BLaER1 treated with 17β-estradiol and CSF1 and Interleukin-3, amounts not matched to agents 10 nM and 100 nM (cell line): ENCODE measurements at regions not wholly inside any gene's neighbourhood (a gene's known extent, or its start where the extent isn't known, plus 50 kb on each side); places are given as distances from the start of the nearest gene placed in this dataset.
A peak's percentile ranks its signal among the peaks of the same experiment; 100 is the strongest.
"Not testable (repeated sequence)": the region's sequence is repeated elsewhere in the genome, so short reads cannot be mapped to it uniquely, and the experiment has no call there.

Source experiments
- H3K27ac ChIP-seq, 11 experiments: shearing (Covaris generic); formaldehyde crosslinking; 2 replicates each; pipeline ENCODE4 v1.8.1; 2022
- H3K27me3 ChIP-seq, 11 experiments: shearing (Covaris generic); formaldehyde crosslinking; 2 replicates each; pipeline ENCODE4 v1.8.1; 2022
- H3K36me3 ChIP-seq, 11 experiments: shearing (Covaris generic); formaldehyde crosslinking; 2 replicates each; pipeline ENCODE4 v1.8.1; 2022
- H3K4me1 ChIP-seq, 10 experiments: shearing (Covaris generic); formaldehyde crosslinking; 2 replicates each; pipeline ENCODE4 v1.8.1; 2022
- H3K4me2 ChIP-seq, 11 experiments: shearing (Covaris generic); formaldehyde crosslinking; 2 replicates each; pipeline ENCODE4 v1.8.1; 2022
- H3K4me3 ChIP-seq, 10 experiments: shearing (Covaris generic); formaldehyde crosslinking; 2 replicates each; pipeline ENCODE4 v1.8.1; 2022
- H3K9ac ChIP-seq, 11 experiments: shearing (Covaris generic); formaldehyde crosslinking; 2 replicates each; pipeline ENCODE4 v1.8.1; 2022
- H3K9me3 ChIP-seq, 11 experiments: shearing (Covaris generic); formaldehyde crosslinking; replicated peaks in 1 of 11; 2 replicates each; pipeline ENCODE4 v1.8.1; 2022
- H4K20me1 ChIP-seq, 11 experiments: shearing (Covaris generic); formaldehyde crosslinking; 2 replicates each; pipeline ENCODE4 v1.8.1; 2022
- Cebpa-rat ChIP-seq, 11 experiments: shearing (Covaris generic); IDR thresholded peaks; 2 replicates each; pipeline ENCODE4 v1.8.1; 2022

GRCh38 chr10:26932576-26932975, 71.8 kb upstream of the ABI1 start:
- H3K4me3 ChIP-seq: no peak overlapping the region
- H3K27ac ChIP-seq: no peak overlapping the region
- no peak overlapping the region for H3K4me2 ChIP-seq
- H3K9me3 ChIP-seq: no peaks in the 10 kb centered on the region
- H3K27me3 ChIP-seq: no peaks in the 10 kb centered on the region
- no peak for TF ChIP-seq Cebpa-rat (IDR thresholded peaks at IDR 0.05)
- H3K36me3 ChIP-seq: no peaks in the 10 kb centered on the region
- H3K4me1 ChIP-seq: peaks cover 0 to 4% (median 0%) of the 10 kb centered on the region in 10 experiments; a peak in 3 of 20 replicates
- H3K9ac ChIP-seq: no peak overlapping the region
- no peaks in the 10 kb centered on the region for H4K20me1 ChIP-seq

- H3K9ac ChIP-seq: no peak overlapping the region
- no peak overlapping the region for H3K27ac ChIP-seq
- no peaks in the 10 kb centered on the region for H3K9me3 ChIP-seq
- H3K4me2 ChIP-seq: no peak overlapping the region
- H3K36me3 ChIP-seq: no peaks in the 10 kb centered on the region
- TF ChIP-seq Cebpa-rat (IDR thresholded peaks at IDR 0.05): no peak
- H3K27me3 ChIP-seq: no peaks in the 10 kb centered on the region
- H4K20me1 ChIP-seq: no peaks in the 10 kb centered on the region
- peaks cover 0 to 4% (median 0%) of the 10 kb centered on the region in 10 experiments; a peak in 3 of 20 replicates for H3K4me1 ChIP-seq
- H3K4me3 ChIP-seq: no peak overlapping the region
Measured at GRCh38 chr10:26931223-26931622, 70.5 kb upstream of the ABI1 start.

- H3K9me3 ChIP-seq, H3K4me1 ChIP-seq, H3K4me3 ChIP-seq, H4K20me1 ChIP-seq, H3K27ac ChIP-seq, H3K4me2 ChIP-seq, H3K27me3 ChIP-seq, H3K36me3 ChIP-seq, H3K9ac ChIP-seq: not testable (repeated sequence)
Measured at GRCh38 chr10:26922824-26923223, 62.1 kb upstream of the ABI1 start.

GRCh38 chr10:26919156-26919860, 58.5 kb upstream of the ABI1 start:
- H3K27me3 ChIP-seq, H3K4me2 ChIP-seq, H3K36me3 ChIP-seq, H4K20me1 ChIP-seq, H3K9ac ChIP-seq, H3K27ac ChIP-seq, H3K4me1 ChIP-seq, H3K4me3 ChIP-seq, H3K9me3 ChIP-seq: not testable (repeated sequence)

DNA sequence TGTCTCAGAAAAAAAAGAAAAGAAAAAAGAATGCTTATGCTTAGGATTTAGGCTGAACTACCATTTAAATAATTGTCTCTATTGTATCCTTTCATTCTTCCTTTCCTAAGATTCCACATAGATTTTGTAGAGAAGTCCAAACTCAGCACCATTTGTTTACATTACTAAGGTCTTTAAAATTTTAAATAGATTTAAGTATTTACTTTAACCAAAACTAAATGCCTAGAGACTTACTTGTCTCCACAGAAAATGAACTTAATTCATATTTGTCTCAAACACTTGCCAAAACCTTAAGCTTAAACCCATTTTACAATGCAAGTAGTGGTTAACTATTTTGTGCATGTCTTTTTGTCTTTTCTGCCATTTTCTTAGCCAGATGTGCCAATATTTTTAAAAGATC, 54.1 kb upstream of the ABI1 start:
- Histone ChIP-seq H3K9me3 (0 out of 22 replicates have a peak, but pooled peaks cover 0 to 3% (median 0%) of the 10 kb centered on the region in 11 experiments), H3K4me2 (no peak overlapping the region), H3K9ac (no peak overlapping the region), H3K4me1 (peaks cover 0 to 5% (median 0%) of the 10 kb centered on the region in 10 experiments; a peak in 4 of 20 replicates), H3K36me3 (no peaks in the 10 kb centered on the region), H3K4me3 (no peak overlapping the region), H3K27me3 (no peaks in the 10 kb centered on the region), H4K20me1 (no peaks in the 10 kb centered on the region), H3K27ac (no peak overlapping the region)
- no peak for TF ChIP-seq Cebpa-rat (IDR thresholded peaks at IDR 0.05)

- Histone ChIP-seq H3K4me1 (peaks cover 0 to 5% (median 0%) of the 10 kb centered on the region in 10 experiments; a peak in 4 of 20 replicates), H3K9ac (no peak overlapping the region), H3K27me3 (no peaks in the 10 kb centered on the region), H3K36me3 (no peaks in the 10 kb centered on the region), H4K20me1 (no peaks in the 10 kb centered on the region), H3K4me3 (no peak overlapping the region), H3K9me3 (peaks cover 0 to 7% (median 1%) of the 10 kb centered on the region in 11 experiments; a peak in 11 of 22 replicates), H3K4me2 (peak overlapping the region in 1 of 11 experiments; percentile 2; a peak in 1 of 22 replicates), H3K27ac (no peak overlapping the region)
- TF ChIP-seq Cebpa-rat (IDR thresholded peaks at IDR 0.05): no peak
Measured at GRCh38 chr10:26911811-26912461, 51.2 kb upstream of the ABI1 start.
